ENCODE measurements at regions not wholly inside any gene's neighbourhood (a gene's known extent, or its start where the extent isn't known, plus 50 kb on each side); places are given as distances from the start of the nearest gene placed in this dataset.

DNA sequence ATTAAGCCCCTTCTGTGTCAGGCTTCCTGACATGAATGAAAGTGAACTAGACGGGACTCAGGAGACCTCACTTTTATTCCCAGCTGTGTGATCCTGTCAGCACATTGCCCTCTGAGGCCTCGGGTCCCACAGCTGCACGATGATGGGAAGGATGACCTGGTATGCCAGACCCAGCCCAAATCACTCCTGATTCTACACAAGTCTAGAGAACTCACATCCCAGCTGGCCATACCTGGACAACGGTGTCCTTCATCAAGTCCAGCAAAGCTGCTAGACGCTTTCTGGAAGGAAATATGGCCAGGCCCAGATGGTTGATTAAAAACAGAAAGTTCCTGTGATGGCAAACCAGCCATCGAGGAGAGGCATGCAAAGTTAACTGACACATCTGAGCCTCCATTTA lies 118.0 kb upstream of the FSTL4 start:
- H3K27ac ChIP-seq (ENCODE audit: low read depth, low read length): no peak overlapping the region
- H3K4me1 Mint-ChIP-seq: no peaks in the 10 kb centered on the region

DNA sequence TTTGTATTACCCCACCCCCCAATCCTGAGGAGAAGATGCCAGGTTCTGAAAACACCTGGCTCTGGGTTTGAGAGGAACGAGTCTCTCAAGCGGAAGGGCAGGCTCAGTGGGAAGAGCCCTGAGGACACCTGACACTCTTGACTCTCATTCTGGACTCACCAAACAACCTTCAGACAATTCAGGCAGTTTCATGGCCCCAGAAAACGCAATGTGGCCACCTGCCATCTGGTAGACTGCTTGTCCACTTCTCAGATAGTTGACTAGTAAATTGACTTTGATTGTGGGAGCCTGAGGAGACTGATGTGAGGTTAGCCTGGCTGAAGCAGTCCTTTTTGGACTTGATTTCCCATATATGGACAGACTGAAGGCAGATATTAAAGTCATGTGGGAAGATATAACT lies 117.5 kb upstream of the FSTL4 start:
- Histone ChIP-seq H3K4me3 (ENCODE audit: low read length in 2 of 2) (no peak overlapping the region), H3K9me3 (ENCODE audit: control insufficient read depth in 1 of 2, low read length in 2 of 2) (peaks cover 0 to 4% of the 10 kb centered on the region in 2 donors), H3K27me3 (ENCODE audit: insufficient read depth, low read length) (no peaks in the 10 kb centered on the region), H3K4me1 (ENCODE audit: insufficient read depth, low read length) (no peaks in the 10 kb centered on the region), H3K27ac (ENCODE audit: low read depth, low read length) (no peak overlapping the region), H3K36me3 (ENCODE audit: insufficient read depth, low read length) (no peaks in the 10 kb centered on the region)
- ChIA-PET POLR2A (ENCODE audit: partially characterized antibody) (no interaction called here), CTCF (ENCODE audit: partially characterized antibody) (no interaction called here)
- Mint-ChIP-seq H3K9me3 (peaks cover 0 to 5% (median 0%) of the 10 kb centered on the region in 8 donors), H3K4me1 (no peaks in the 10 kb centered on the region), H3K4me3 (no peak overlapping the region), H3K27ac (no peak overlapping the region), H3K27me3 (peaks cover 7 to 13% of the 10 kb centered on the region in 2 donors), H3K36me3 (no peaks in the 10 kb centered on the region)
- DNase-seq: no peak
- intact Hi-C loops (cut with micrococcal nuclease): no loop called here

More for the DNA sequence above, 118.0 kb upstream of the FSTL4 start:
- Histone ChIP-seq H3K36me3 (ENCODE audit: insufficient read depth, low read length) (no peaks in the 10 kb centered on the region), H3K9me3 (ENCODE audit: control insufficient read depth in 1 of 2, low read length in 2 of 2) (peaks cover 0 to 4% of the 10 kb centered on the region in 2 donors), H3K27me3 (ENCODE audit: insufficient read depth, low read length) (no peaks in the 10 kb centered on the region), H3K4me1 (ENCODE audit: insufficient read depth, low read length) (no peaks in the 10 kb centered on the region), H3K4me3 (ENCODE audit: low read length in 2 of 2) (no peak overlapping the region)
- intact Hi-C loops (cut with micrococcal nuclease): no loop called here
- CTCF ChIA-PET (ENCODE audit: partially characterized antibody): no interaction called here
- Mint-ChIP-seq H3K27me3 (peaks cover 4 to 11% of the 10 kb centered on the region in 2 donors), H3K36me3 (no peaks in the 10 kb centered on the region), H3K9me3 (peaks cover 0 to 5% (median 0%) of the 10 kb centered on the region in 8 donors), H3K4me3 (no peak overlapping the region), H3K27ac (no peak overlapping the region)
- no peak for DNase-seq
- POLR2A ChIA-PET (ENCODE audit: partially characterized antibody): no interaction called here

DNA sequence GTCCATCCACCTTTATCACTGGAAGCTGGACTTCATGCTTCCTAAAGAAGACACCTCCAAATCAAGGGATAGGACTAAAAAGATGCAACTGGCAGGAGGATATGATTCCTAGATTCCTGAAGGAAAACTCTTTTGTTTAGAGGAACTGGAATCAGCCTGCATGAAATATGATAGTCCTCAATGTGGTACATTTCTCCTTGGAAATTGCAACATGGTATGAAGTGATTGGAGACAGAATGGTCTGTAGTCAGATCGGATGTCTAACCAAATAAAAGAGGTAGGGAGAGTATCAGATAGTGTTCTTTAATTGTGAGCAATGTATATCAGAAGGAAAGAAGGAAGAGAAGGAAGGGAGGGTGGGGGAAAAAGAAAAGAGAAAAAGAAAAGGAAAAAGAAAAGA lies 116.1 kb upstream of the FSTL4 start:
- no peak for DNase-seq
- Histone ChIP-seq H3K4me3 (ENCODE audit: low read length in 2 of 2) (no peak overlapping the region), H3K27ac (ENCODE audit: low read depth, low read length) (no peak overlapping the region), H3K9me3 (ENCODE audit: control insufficient read depth in 1 of 2, low read length in 2 of 2) (peaks cover 0 to 4% of the 10 kb centered on the region in 2 donors), H3K27me3 (ENCODE audit: insufficient read depth, low read length) (no peaks in the 10 kb centered on the region), H3K36me3 (ENCODE audit: insufficient read depth, low read length) (no peaks in the 10 kb centered on the region), H3K4me1 (ENCODE audit: insufficient read depth, low read length) (no peaks in the 10 kb centered on the region)
- H3K4me3 Mint-ChIP-seq: no peak overlapping the region
- H3K27me3 Mint-ChIP-seq: peaks cover 9 to 13% of the 10 kb centered on the region in 2 donors
- H3K27ac Mint-ChIP-seq: no peak overlapping the region
- CTCF ChIA-PET (ENCODE audit: partially characterized antibody): no interaction called here
- no peaks in the 10 kb centered on the region for H3K4me1 Mint-ChIP-seq
- peaks cover 0 to 5% (median 0%) of the 10 kb centered on the region in 8 donors for H3K9me3 Mint-ChIP-seq
- H3K36me3 Mint-ChIP-seq: no peaks in the 10 kb centered on the region
- POLR2A ChIA-PET (ENCODE audit: partially characterized antibody): no interaction called here
- intact Hi-C loops (cut with micrococcal nuclease): no loop called here

GRCh38 chr5:133727636-133728035 lies 115.3 kb upstream of the FSTL4 start:
- H3K36me3 ChIP-seq (ENCODE audit: insufficient read depth, low read length): no peaks in the 10 kb centered on the region
- H3K27me3 ChIP-seq (ENCODE audit: insufficient read depth, low read length): no peaks in the 10 kb centered on the region
- Mint-ChIP-seq H3K27ac (no peak overlapping the region), H3K4me1 (no peaks in the 10 kb centered on the region), H3K9me3 (peaks cover 0 to 11% (median 4%) of the 10 kb centered on the region in 8 donors), H3K36me3 (no peaks in the 10 kb centered on the region), H3K27me3 (peaks cover 9 to 15% of the 10 kb centered on the region in 2 donors), H3K4me3 (no peak overlapping the region)
- DNase-seq: no peak
- CTCF ChIA-PET (ENCODE audit: partially characterized antibody): no interaction called here
- intact Hi-C loops (cut with micrococcal nuclease): no loop called here
- no peak overlapping the region for H3K27ac ChIP-seq (ENCODE audit: low read depth, low read length)
- H3K9me3 ChIP-seq (ENCODE audit: control insufficient read depth in 1 of 2, low read length in 2 of 2): peaks cover 0 to 4% of the 10 kb centered on the region in 2 donors
- H3K4me1 ChIP-seq (ENCODE audit: insufficient read depth, low read length): no peaks in the 10 kb centered on the region
- POLR2A ChIA-PET (ENCODE audit: partially characterized antibody): no interaction called here
- no peak overlapping the region for H3K4me3 ChIP-seq (ENCODE audit: low read length in 2 of 2)

GRCh38 chr5:133723651-133724366 lies 111.5 kb upstream of the FSTL4 start:
- H3K4me3 ChIP-seq (ENCODE audit: low read length in 2 of 2): no peak overlapping the region
- Mint-ChIP-seq H3K9me3 (peaks cover 5 to 35% (median 28%) of the 10 kb centered on the region in 8 donors), H3K4me3 (no peak overlapping the region), H3K27me3 (peaks cover 10 to 14% of the 10 kb centered on the region in 2 donors), H3K27ac (no peak overlapping the region), H3K4me1 (no peaks in the 10 kb centered on the region), H3K36me3 (peaks cover 0 to 4% of the 10 kb centered on the region in 2 donors)
- intact Hi-C loops (cut with micrococcal nuclease): no loop called here
- peaks cover 0 to 7% of the 10 kb centered on the region in 2 donors for H3K9me3 ChIP-seq (ENCODE audit: control insufficient read depth in 1 of 2, low read length in 2 of 2)
- H3K36me3 ChIP-seq (ENCODE audit: insufficient read depth, low read length): no peaks in the 10 kb centered on the region
- CTCF ChIA-PET (ENCODE audit: partially characterized antibody): no interaction called here
- no peak for DNase-seq
- H3K4me1 ChIP-seq (ENCODE audit: insufficient read depth, low read length): no peaks in the 10 kb centered on the region
- no peak overlapping the region for H3K27ac ChIP-seq (ENCODE audit: low read depth, low read length)
- no peaks in the 10 kb centered on the region for H3K27me3 ChIP-seq (ENCODE audit: insufficient read depth, low read length)
- POLR2A ChIA-PET (ENCODE audit: partially characterized antibody): no interaction called here

DNA sequence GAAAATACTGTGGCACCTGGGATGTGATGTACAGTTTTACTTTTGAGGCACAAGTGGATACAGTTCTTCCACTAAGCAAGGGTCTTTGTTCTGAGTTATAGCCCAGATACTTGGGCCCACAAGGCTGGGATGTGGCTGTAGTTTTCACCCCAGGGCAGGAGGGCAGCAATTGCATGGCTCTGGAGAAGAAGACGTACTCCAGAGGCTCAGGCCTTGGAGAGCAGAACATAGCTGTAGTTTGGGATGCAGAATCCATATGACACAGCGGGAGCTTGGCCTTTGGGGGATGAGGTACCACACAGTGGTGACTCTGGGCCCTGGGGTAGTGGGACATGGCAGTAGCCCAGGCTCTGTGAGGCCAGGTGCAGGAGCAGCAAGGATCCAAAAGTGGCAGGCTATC lies 110.8 kb upstream of the FSTL4 start:
- Mint-ChIP-seq H3K36me3 (peaks cover 0 to 4% of the 10 kb centered on the region in 2 donors), H3K27ac (no peak overlapping the region), H3K27me3 (peaks cover 11 to 19% of the 10 kb centered on the region in 2 donors), H3K4me3 (no peak overlapping the region), H3K9me3 (peaks cover 4 to 35% (median 28%) of the 10 kb centered on the region in 8 donors), H3K4me1 (no peaks in the 10 kb centered on the region)
- H3K4me1 ChIP-seq (ENCODE audit: insufficient read depth, low read length): no peaks in the 10 kb centered on the region
- H3K4me3 ChIP-seq (ENCODE audit: low read length in 2 of 2): no peak overlapping the region
- intact Hi-C loops (cut with micrococcal nuclease): no loop called here
- no peaks in the 10 kb centered on the region for H3K36me3 ChIP-seq (ENCODE audit: insufficient read depth, low read length)
- H3K27ac ChIP-seq (ENCODE audit: low read depth, low read length): no peak overlapping the region
- peaks cover 0 to 7% of the 10 kb centered on the region in 2 donors for H3K9me3 ChIP-seq (ENCODE audit: control insufficient read depth in 1 of 2, low read length in 2 of 2)
- ChIA-PET POLR2A (ENCODE audit: partially characterized antibody) (no interaction called here), CTCF (ENCODE audit: partially characterized antibody) (no interaction called here)
- no peak for DNase-seq
- H3K27me3 ChIP-seq (ENCODE audit: insufficient read depth, low read length): no peaks in the 10 kb centered on the region

DNA sequence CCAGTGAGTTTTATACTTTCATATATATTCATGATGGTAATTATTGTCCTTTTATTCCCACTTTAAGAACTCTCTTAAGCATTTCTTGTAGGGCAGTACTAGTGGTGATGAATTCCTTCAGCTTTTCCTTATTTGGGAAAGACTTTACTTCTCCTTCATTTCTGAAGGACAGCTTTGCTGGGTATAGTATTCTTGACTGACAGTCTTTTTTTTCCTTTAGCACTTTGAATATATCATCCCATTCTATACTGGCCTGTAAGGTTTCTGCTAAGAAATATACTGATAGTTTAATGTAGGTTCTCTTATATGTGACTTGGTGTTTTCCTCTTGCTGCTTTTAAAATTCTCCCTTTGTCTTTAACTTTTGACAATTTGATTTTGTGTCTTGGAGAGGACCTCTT lies 109.0 kb upstream of the FSTL4 start:
- intact Hi-C loops (cut with micrococcal nuclease): no loop called here
- peaks cover 0 to 4% of the 10 kb centered on the region in 2 donors for H3K36me3 Mint-ChIP-seq
- peaks cover 4 to 35% (median 28%) of the 10 kb centered on the region in 8 donors for H3K9me3 Mint-ChIP-seq
- H3K4me1 ChIP-seq (ENCODE audit: insufficient read depth, low read length): no peaks in the 10 kb centered on the region
- H3K27ac Mint-ChIP-seq: no peak overlapping the region
- DNase-seq: no peak
- H3K4me3 Mint-ChIP-seq: no peak overlapping the region
- POLR2A ChIA-PET (ENCODE audit: partially characterized antibody): no interaction called here
- no peaks in the 10 kb centered on the region for H3K4me1 Mint-ChIP-seq
- no peak overlapping the region for H3K4me3 ChIP-seq (ENCODE audit: low read length in 2 of 2)
- H3K27ac ChIP-seq (ENCODE audit: low read depth, low read length): no peak overlapping the region
- peaks cover 10 to 17% of the 10 kb centered on the region in 2 donors for H3K27me3 Mint-ChIP-seq
- H3K9me3 ChIP-seq (ENCODE audit: control insufficient read depth in 1 of 2, low read length in 2 of 2): peaks cover 0 to 7% of the 10 kb centered on the region in 2 donors
- CTCF ChIA-PET (ENCODE audit: partially characterized antibody): no interaction called here
- no peaks in the 10 kb centered on the region for H3K36me3 ChIP-seq (ENCODE audit: insufficient read depth, low read length)
- no peaks in the 10 kb centered on the region for H3K27me3 ChIP-seq (ENCODE audit: insufficient read depth, low read length)
